ENCODE measurements at regions not wholly inside any gene's neighbourhood (a gene's known extent, or its start where the extent isn't known, plus 50 kb on each side); places are given as distances from the start of the nearest gene placed in this dataset.
"Not testable (repeated sequence)": the region's sequence is repeated elsewhere in the genome, so short reads cannot be mapped to it uniquely, and the experiment has no call there.

- DNase-seq, result no peak
These were observed 92.8 kb upstream of the MSH6 start for GRCh38 chr2:47690132-47690531.

- not testable (repeated sequence) for DNase-seq
These were observed 93.8 kb upstream of the MSH6 start for GRCh38 chr2:47689118-47689517.

GRCh38 chr2:47688561-47688960, 94.4 kb upstream of the MSH6 start:
- DNase-seq, result no peak

GRCh38 chr2:47687856-47688255, 95.1 kb upstream of the MSH6 start:
- peak; percentile 29 for DNase-seq

GRCh38 chr2:47686018-47686417, 96.9 kb upstream of the MSH6 start:
- no peak for DNase-seq

- no peak for DNase-seq
These were observed 100.7 kb upstream of the MSH6 start for GRCh38 chr2:47682216-47682749.

GRCh38 chr2:47676261-47676926, 105.6 kb upstream of the KCNK12 start:
- peak; percentile 96 for DNase-seq

- DNase-seq, result peak; percentile 77
These were observed 104.5 kb upstream of the KCNK12 start for GRCh38 chr2:47675196-47675825.

- no peak for DNase-seq
These were observed 95.5 kb upstream of the KCNK12 start for GRCh38 chr2:47666332-47666731.

- DNase-seq, result peak; percentile 38
These were observed 94.0 kb upstream of the KCNK12 start for GRCh38 chr2:47664817-47665216.

- no peak for DNase-seq
These were observed 91.8 kb upstream of the KCNK12 start for GRCh38 chr2:47662552-47662951.

GRCh38 chr2:47661310-47661709, 90.5 kb upstream of the KCNK12 start:
- DNase-seq, result no peak

GRCh38 chr2:47660168-47660567, 89.4 kb upstream of the KCNK12 start:
- DNase-seq, result no peak

GRCh38 chr2:47658646-47659320, 88.0 kb upstream of the KCNK12 start:
- DNase-seq, result no peak

- DNase-seq, result no peak
These were observed 87.2 kb upstream of the KCNK12 start for GRCh38 chr2:47657886-47658489.

GRCh38 chr2:47656715-47657600, 86.2 kb upstream of the KCNK12 start:
- no peak for DNase-seq

GRCh38 chr2:47655563-47655880, 84.7 kb upstream of the KCNK12 start:
- DNase-seq, result no peak

GRCh38 chr2:47654790-47655562, 84.2 kb upstream of the KCNK12 start:
- DNase-seq, result no peak

- DNase-seq, result peak; percentile 77
These were observed 83.4 kb upstream of the KCNK12 start for GRCh38 chr2:47653902-47654789.

- no peak for DNase-seq
These were observed 82.3 kb upstream of the KCNK12 start for GRCh38 chr2:47653036-47653435.

Data from OCI-M1 (cell line).